ENCODE measurements at regions not wholly inside any gene's neighbourhood (a gene's known extent, or its start where the extent isn't known, plus 50 kb on each side); places are given as distances from the start of the nearest gene placed in this dataset.

DNA sequence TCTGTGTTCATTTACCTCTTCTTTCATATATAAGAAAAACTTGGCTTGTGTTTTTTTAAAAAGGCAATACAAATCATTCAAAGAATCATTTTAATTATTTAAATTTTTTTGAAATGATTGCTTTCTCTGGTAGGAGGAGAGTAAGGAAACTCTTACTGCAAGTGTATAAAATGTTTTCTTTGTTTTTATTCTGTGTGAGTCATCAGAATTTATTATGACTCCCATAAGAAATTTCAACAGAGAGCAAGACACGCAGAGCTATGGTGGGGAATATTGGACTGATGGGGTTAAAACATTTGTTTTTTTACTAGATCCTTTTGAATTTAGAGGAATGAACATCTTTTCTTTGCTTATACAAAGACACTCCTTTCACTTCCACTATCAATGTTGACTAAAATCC lies 119.1 kb upstream of the ATXN7L3B start:
- DNase-seq = no peak
- TF ChIP-seq, protein P1, sequence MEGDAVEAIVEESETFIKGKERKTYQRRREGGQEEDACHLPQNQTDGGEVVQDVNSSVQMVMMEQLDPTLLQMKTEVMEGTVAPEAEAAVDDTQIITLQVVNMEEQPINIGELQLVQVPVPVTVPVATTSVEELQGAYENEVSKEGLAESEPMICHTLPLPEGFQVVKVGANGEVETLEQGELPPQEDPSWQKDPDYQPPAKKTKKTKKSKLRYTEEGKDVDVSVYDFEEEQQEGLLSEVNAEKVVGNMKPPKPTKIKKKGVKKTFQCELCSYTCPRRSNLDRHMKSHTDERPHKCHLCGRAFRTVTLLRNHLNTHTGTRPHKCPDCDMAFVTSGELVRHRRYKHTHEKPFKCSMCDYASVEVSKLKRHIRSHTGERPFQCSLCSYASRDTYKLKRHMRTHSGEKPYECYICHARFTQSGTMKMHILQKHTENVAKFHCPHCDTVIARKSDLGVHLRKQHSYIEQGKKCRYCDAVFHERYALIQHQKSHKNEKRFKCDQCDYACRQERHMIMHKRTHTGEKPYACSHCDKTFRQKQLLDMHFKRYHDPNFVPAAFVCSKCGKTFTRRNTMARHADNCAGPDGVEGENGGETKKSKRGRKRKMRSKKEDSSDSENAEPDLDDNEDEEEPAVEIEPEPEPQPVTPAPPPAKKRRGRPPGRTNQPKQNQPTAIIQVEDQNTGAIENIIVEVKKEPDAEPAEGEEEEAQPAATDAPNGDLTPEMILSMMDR (IDR thresholded peaks at IDR 0.05) = no peak
- H3K27me3 ChIP-seq = no peaks in the 10 kb centered on the region
- no peak overlapping the region for H3K27ac ChIP-seq
- no peak overlapping the region for H3K4me3 ChIP-seq
- no peaks in the 10 kb centered on the region for H3K9me3 ChIP-seq
- intact Hi-C loops (cut with DNase I) = no loop called here
- no peaks in the 10 kb centered on the region for H3K36me3 ChIP-seq
- ATAC-seq = no peak
- H3K4me1 ChIP-seq = no peaks in the 10 kb centered on the region

GRCh38 chr12:74424778-74425177 lies 112.9 kb upstream of the ATXN7L3B start:
- H3K27ac ChIP-seq = no peak overlapping the region
- DNase-seq (no peak), ATAC-seq (no peak)
- TF ChIP-seq, protein P1 (IDR thresholded peaks at IDR 0.05) = no peak
- H3K4me3 ChIP-seq = no peak overlapping the region
- no peaks in the 10 kb centered on the region for H3K4me1 ChIP-seq
- H3K27me3 ChIP-seq = no peaks in the 10 kb centered on the region
- H3K9me3 ChIP-seq = no peaks in the 10 kb centered on the region
- no peaks in the 10 kb centered on the region for H3K36me3 ChIP-seq
- intact Hi-C loops (cut with DNase I) = no loop called here

DNA sequence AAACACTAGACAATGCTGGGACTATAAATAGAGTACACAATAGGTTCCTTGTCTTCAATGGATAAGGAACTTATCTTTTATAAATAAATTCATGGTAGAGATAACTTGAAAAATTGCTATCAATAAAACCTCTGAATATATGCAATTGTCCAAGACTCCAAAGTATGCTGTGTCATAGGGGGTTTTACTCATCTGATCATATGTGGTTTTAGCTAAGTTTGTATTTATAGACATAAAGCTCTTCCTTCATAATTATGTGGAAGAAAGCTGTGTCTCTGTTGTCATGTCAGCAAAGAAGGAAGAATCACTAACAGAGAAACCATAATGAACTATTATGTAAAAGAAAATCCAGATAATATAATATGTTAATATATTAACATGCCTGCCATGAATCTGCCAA lies 111.5 kb upstream of the ATXN7L3B start:
- DNase-seq (no peak), ATAC-seq (no peak)
- intact Hi-C loops (cut with DNase I) = no loop called here
- Histone ChIP-seq H3K27ac (no peak overlapping the region), H3K36me3 (no peaks in the 10 kb centered on the region), H3K4me1 (no peaks in the 10 kb centered on the region), H3K4me3 (no peak overlapping the region), H3K27me3 (no peaks in the 10 kb centered on the region), H3K9me3 (no peaks in the 10 kb centered on the region)
- TF ChIP-seq, protein P1 (IDR thresholded peaks at IDR 0.05) = no peak

DNA sequence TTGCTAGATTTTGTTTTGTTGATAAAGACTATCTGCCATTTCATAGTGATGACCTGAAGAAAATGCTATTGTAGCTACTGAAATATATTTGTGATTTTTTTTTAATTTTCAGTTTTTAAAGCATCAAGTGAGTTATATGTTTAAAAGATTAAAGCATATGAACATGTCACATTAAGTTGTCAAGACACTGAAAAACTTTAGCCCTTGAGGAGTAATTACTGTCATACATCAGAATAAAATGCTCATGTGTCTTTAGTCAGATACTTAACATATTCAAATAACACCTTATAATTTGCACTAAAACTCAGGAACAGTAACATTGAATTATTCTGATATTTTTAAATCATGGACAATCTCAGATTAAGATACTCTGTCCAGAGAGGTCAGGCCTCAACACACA lies 108.1 kb upstream of the ATXN7L3B start:
- Histone ChIP-seq H3K9me3 (no peaks in the 10 kb centered on the region), H3K27ac (no peak overlapping the region), H3K36me3 (no peaks in the 10 kb centered on the region), H3K4me3 (no peak overlapping the region), H3K27me3 (no peaks in the 10 kb centered on the region), H3K4me1 (no peaks in the 10 kb centered on the region)
- ATAC-seq (no peak), DNase-seq (no peak)
- TF ChIP-seq, protein P1 (IDR thresholded peaks at IDR 0.05) = no peak
- intact Hi-C loops (cut with DNase I) = no loop called here

DNA sequence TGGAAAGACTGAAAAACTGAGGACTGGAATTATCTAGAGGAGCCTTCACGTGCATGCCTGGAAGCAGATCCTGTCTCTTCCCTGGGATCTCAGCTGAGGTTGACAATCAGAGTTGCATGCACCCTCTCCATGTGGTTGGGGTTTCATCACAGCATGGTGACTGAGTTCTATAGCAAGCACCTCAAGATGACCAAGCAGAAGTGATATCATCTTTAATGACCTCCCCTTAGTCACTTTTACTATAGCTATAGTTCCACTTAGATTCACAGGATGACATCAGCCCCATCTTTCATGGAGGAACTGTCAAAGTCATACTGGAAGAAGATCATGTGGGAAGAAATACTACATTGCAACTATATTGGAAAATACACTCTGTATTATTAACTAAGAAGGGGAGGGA lies 105.8 kb upstream of the ATXN7L3B start:
- no peak overlapping the region for H3K4me3 ChIP-seq
- no peak for ATAC-seq
- no peaks in the 10 kb centered on the region for H3K27me3 ChIP-seq
- TF ChIP-seq, protein P1 (IDR thresholded peaks at IDR 0.05) = no peak
- intact Hi-C loops (cut with DNase I) = no loop called here
- no peaks in the 10 kb centered on the region for H3K4me1 ChIP-seq
- H3K27ac ChIP-seq = no peak overlapping the region
- no peak for DNase-seq
- no peaks in the 10 kb centered on the region for H3K36me3 ChIP-seq
- no peaks in the 10 kb centered on the region for H3K9me3 ChIP-seq

DNA sequence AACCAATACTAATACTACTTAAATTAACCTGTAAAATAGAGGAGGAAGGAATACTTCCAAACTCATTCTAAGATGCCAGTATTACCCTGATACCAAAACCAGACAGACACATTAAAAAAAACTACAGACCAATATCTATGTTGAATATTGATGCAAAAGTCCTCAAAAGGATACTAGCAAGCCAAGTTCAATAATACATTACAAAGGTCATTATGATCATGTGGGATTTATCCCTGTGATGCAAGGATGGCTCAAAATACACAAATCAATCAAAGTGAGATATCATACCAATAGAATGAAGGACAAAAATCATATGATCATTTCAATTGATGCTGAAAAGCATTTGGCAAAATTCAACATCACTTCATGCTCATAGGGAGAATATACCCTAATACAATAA lies 97.2 kb upstream of the ATXN7L3B start:
- ATAC-seq (no peak), DNase-seq (no peak)
- no peaks in the 10 kb centered on the region for H3K27me3 ChIP-seq
- no peaks in the 10 kb centered on the region for H3K4me1 ChIP-seq
- H3K4me3 ChIP-seq = no peak overlapping the region
- intact Hi-C loops (cut with DNase I) = no loop called here
- TF ChIP-seq, protein P1 (IDR thresholded peaks at IDR 0.05) = no peak
- no peaks in the 10 kb centered on the region for H3K36me3 ChIP-seq
- H3K9me3 ChIP-seq = no peaks in the 10 kb centered on the region
- H3K27ac ChIP-seq = no peak overlapping the region
